ENCODE measurements at regions not wholly inside any gene's neighbourhood (a gene's known extent, or its start where the extent isn't known, plus 50 kb on each side); places are given as distances from the start of the nearest gene placed in this dataset.

- Histone ChIP-seq H3K9me3 (no peaks in the 10 kb centered on the region), H3K4me3 (no peak overlapping the region), H3K36me3 (no peaks in the 10 kb centered on the region), H3K4me1 (replicated peaks) (no peaks in the 10 kb centered on the region), H3K27ac (no peak overlapping the region), H3K27me3 (replicated peaks; ENCODE audit: insufficient read depth) (no peaks in the 10 kb centered on the region)
- 82% methylated on average over 3 of the region's 3 CpGs for WGBS
- TF ChIP-seq POLR2A (IDR thresholded peaks at IDR 0.05) (no peak), POLR2AphosphoS5 (IDR thresholded peaks at IDR 0.05) (no peak)
- TF ChIP-seq, protein P1, sequence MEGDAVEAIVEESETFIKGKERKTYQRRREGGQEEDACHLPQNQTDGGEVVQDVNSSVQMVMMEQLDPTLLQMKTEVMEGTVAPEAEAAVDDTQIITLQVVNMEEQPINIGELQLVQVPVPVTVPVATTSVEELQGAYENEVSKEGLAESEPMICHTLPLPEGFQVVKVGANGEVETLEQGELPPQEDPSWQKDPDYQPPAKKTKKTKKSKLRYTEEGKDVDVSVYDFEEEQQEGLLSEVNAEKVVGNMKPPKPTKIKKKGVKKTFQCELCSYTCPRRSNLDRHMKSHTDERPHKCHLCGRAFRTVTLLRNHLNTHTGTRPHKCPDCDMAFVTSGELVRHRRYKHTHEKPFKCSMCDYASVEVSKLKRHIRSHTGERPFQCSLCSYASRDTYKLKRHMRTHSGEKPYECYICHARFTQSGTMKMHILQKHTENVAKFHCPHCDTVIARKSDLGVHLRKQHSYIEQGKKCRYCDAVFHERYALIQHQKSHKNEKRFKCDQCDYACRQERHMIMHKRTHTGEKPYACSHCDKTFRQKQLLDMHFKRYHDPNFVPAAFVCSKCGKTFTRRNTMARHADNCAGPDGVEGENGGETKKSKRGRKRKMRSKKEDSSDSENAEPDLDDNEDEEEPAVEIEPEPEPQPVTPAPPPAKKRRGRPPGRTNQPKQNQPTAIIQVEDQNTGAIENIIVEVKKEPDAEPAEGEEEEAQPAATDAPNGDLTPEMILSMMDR (IDR thresholded peaks at IDR 0.05) = no peak
- intact Hi-C loops (cut with DNase I) = no loop called here
- DNase-seq (ENCODE audit: low spot score) = no peak
Observed at GRCh38 chr13:53357582-53357981, 329.0 kb downstream of the OLFM4 start.

- DNase-seq (ENCODE audit: low spot score) = no peak
- no peaks in the 10 kb centered on the region for H3K4me1 ChIP-seq (replicated peaks)
- no peak overlapping the region for H3K4me3 ChIP-seq
- 81% methylated on average over 2 of the region's 2 CpGs for WGBS
- no peaks in the 10 kb centered on the region for H3K36me3 ChIP-seq
- no peak overlapping the region for H3K27ac ChIP-seq
- H3K9me3 ChIP-seq = no peaks in the 10 kb centered on the region
- no peaks in the 10 kb centered on the region for H3K27me3 ChIP-seq (replicated peaks; ENCODE audit: insufficient read depth)
- intact Hi-C loops (cut with DNase I) = no loop called here
- TF ChIP-seq POLR2A (IDR thresholded peaks at IDR 0.05) (no peak), POLR2AphosphoS5 (IDR thresholded peaks at IDR 0.05) (no peak)
- TF ChIP-seq, protein P1 (IDR thresholded peaks at IDR 0.05) = no peak
Observed at GRCh38 chr13:53368948-53369347, 340.3 kb downstream of the OLFM4 start.

- H3K4me3 ChIP-seq = no peak overlapping the region
- WGBS = 38% methylated on average over 1 of the region's 1 CpG
- intact Hi-C loops (cut with DNase I) = no loop called here
- no peak overlapping the region for H3K27ac ChIP-seq
- no peaks in the 10 kb centered on the region for H3K36me3 ChIP-seq
- no peaks in the 10 kb centered on the region for H3K27me3 ChIP-seq (replicated peaks; ENCODE audit: insufficient read depth)
- DNase-seq (ENCODE audit: low spot score) = no peak
- no peaks in the 10 kb centered on the region for H3K4me1 ChIP-seq (replicated peaks)
- TF ChIP-seq, protein P1 (IDR thresholded peaks at IDR 0.05) = no peak
- TF ChIP-seq POLR2A (IDR thresholded peaks at IDR 0.05) = no peak
- no peak for TF ChIP-seq POLR2AphosphoS5 (IDR thresholded peaks at IDR 0.05)
- H3K9me3 ChIP-seq = no peaks in the 10 kb centered on the region
Observed at GRCh38 chr13:53379485-53379884, 350.9 kb downstream of the OLFM4 start.

DNA sequence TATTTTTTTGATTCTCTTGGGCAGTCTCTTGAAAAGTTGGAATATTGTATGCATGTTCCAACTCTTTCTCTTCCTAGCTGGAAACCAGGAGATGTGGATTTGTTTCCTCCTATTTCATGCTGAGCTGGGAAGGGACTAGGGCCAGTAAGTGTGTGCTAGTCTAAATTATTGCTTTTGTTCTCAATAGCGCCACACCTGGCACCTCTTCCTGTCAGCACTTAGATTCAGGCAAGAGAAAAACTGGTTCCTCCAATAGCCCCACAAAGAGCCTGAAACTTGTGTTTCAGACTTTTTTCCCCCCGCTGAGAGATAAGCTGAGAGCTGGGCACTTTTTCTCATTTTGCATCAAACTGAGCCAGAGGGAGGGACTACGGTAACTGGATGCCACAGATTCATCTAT, 353.4 kb downstream of the OLFM4 start:
- intact Hi-C loops (cut with DNase I) = no loop called here
- TF ChIP-seq, protein P1 (IDR thresholded peaks at IDR 0.05) = no peak
- TF ChIP-seq POLR2A (IDR thresholded peaks at IDR 0.05) (no peak), POLR2AphosphoS5 (IDR thresholded peaks at IDR 0.05) (no peak)
- 64% methylated on average over 3 of the region's 3 CpGs for WGBS
- Histone ChIP-seq H3K4me3 (no peak overlapping the region), H3K36me3 (no peaks in the 10 kb centered on the region), H3K4me1 (replicated peaks) (no peaks in the 10 kb centered on the region), H3K9me3 (no peaks in the 10 kb centered on the region), H3K27ac (no peak overlapping the region), H3K27me3 (replicated peaks; ENCODE audit: insufficient read depth) (no peaks in the 10 kb centered on the region)
- no peak for DNase-seq (ENCODE audit: low spot score)

GRCh38 chr13:53398051-53398450, 369.4 kb downstream of the OLFM4 start:
- Histone ChIP-seq H3K4me1 (replicated peaks) (no peaks in the 10 kb centered on the region), H3K9me3 (no peaks in the 10 kb centered on the region), H3K27me3 (replicated peaks; ENCODE audit: insufficient read depth) (no peaks in the 10 kb centered on the region), H3K27ac (no peak overlapping the region), H3K36me3 (no peaks in the 10 kb centered on the region), H3K4me3 (no peak overlapping the region)
- no peak for DNase-seq (ENCODE audit: low spot score)
- 68% methylated on average over 2 of the region's 2 CpGs for WGBS
- intact Hi-C loops (cut with DNase I) = no loop called here
- TF ChIP-seq, protein P1 (IDR thresholded peaks at IDR 0.05) = no peak
- no peak for TF ChIP-seq POLR2AphosphoS5 (IDR thresholded peaks at IDR 0.05)
- TF ChIP-seq POLR2A (IDR thresholded peaks at IDR 0.05) = no peak
